ENCODE measurements at regions not wholly inside any gene's neighbourhood (a gene's known extent, or its start where the extent isn't known, plus 50 kb on each side); places are given as distances from the start of the nearest gene placed in this dataset.
"Not testable (repeated sequence)": the region's sequence is repeated elsewhere in the genome, so short reads cannot be mapped to it uniquely, and the experiment has no call there.

DNA sequence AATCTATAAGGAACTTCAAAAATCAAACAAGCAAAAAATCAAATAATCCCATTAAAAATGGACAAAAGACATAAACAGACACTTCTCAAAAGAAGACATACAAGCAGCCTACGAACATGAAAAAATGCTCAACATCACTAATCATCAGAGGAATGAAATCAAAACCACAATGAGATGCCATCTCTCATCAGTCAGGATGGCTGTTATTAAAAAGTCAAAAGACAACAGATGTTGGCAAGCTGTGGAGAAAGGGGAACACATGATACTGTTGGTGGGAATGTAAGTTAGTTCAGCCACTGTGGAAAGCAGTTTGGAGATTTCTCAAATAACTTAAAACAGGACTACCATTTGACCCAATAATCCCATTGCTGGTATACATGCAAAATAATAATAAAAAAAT lies 226.4 kb downstream of the S1PR1 start:
- DNase-seq (ENCODE audit: insufficient read length, low spot score) (no peak), FAIRE-seq (no peak)

DNA sequence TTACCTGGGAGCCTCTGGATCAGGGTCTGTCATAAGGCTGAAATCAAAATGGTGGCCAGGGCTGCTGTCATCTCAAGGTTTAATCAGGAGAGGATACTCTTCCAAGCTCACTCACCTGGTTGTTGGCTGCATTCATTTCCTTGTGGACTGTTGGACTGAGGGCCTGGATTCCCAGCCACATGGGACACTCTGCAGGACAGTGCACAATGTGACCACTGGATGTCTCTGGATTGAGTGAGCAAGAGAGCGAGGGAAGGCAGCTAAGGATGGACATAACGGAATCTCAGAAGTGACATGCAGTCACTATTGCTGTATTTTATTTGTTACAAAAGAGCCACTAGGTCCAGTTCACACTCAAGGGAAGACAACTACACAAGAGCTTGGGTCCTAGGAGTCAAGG lies 229.1 kb downstream of the S1PR1 start:
- FAIRE-seq = no peak
- DNase-seq (ENCODE audit: insufficient read length, low spot score) = no peak

DNA sequence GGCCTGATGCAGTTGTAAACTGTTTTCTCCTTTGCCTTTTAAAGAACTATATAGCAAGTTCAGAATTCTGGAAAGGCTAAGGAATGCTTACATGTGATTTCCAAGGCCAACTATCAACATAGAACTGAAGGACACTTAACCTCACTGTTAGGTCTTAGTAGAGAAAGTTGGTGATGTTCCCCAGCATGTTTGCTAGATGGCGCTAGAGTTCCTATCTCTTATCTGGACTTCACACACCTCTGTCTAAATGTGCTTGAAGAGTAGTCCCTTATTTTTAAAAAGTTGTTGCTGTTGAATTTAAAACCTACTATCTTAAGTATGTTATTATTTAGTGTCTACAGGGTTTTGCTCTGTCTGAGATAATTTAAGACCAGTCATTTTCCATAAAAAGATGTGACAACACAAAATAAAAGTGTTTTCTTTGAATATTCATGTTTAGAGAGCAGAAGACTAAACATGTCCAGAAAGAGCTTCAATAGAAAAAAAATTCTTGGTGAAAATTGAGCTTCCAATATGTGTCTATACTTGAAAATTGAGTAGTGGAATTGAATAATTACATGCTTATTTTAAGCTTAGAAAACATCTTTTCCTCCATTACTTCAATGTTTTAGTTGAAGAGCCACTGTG lies 237.3 kb downstream of the S1PR1 start:
- peak; percentile 0 for DNase-seq (ENCODE audit: insufficient read length, low spot score)
- no peak for FAIRE-seq

DNA sequence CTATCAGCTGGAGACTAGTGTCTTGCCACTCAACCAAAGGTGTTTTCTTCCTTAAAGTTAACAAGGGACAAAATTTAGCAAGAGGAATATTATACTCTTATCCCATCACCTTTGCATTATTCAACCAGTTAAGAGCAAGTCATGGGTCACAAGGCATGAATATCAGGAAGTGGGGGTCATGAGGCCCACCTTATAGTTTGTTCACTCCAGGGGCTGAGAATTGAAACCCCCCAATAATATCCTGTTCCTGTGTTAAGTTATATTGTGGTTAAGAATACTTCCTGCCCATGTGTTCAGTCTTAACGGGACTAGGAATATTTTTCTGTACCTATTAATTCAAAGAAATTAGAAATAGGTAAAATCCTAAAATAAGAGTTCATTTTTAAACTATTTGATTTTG lies 239.7 kb downstream of the S1PR1 start:
- FAIRE-seq (no peak), DNase-seq (ENCODE audit: insufficient read length, low spot score) (no peak)

DNA sequence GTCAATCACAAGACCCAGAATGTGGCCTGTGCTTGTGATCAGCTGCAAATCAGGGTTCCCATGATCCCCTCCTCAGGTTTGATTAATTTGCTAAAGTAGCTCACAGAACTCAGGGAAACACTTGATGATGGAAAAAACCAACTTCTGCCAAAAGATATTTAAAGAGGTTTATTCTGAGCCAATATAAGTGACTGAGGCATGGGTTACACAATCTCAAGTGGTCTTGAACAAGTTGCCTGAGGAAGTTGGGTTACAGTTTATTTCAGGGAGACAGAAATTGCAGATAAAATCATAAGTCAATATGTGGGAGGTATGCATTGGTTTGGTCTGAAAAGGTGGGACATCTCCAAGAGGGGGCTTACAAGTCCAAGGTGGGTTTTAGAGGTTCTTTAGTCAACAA lies 243.1 kb downstream of the S1PR1 start:
- DNase-seq (ENCODE audit: insufficient read length, low spot score) (no peak), FAIRE-seq (no peak)

DNA sequence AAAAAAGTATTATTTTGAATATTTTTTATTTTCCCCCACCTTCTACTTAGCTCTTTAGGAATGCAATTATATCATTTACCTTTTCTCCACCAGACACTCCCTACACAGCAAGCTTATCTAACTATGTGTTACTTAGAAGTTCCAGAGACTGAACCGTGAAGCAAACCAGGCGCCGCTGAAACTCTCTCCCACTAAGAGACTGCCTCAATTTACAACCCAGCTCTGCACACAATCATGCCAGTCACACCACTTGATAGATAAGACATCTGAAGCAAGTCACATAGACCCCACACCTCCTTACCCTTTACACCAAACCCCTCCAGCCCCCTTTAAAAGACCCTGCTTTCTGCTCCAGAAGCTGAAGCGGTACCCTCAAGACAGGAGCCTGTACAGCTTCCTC lies 245.5 kb downstream of the S1PR1 start:
- DNase-seq (ENCODE audit: insufficient read length, low spot score) = no peak
- no peak for FAIRE-seq

DNA sequence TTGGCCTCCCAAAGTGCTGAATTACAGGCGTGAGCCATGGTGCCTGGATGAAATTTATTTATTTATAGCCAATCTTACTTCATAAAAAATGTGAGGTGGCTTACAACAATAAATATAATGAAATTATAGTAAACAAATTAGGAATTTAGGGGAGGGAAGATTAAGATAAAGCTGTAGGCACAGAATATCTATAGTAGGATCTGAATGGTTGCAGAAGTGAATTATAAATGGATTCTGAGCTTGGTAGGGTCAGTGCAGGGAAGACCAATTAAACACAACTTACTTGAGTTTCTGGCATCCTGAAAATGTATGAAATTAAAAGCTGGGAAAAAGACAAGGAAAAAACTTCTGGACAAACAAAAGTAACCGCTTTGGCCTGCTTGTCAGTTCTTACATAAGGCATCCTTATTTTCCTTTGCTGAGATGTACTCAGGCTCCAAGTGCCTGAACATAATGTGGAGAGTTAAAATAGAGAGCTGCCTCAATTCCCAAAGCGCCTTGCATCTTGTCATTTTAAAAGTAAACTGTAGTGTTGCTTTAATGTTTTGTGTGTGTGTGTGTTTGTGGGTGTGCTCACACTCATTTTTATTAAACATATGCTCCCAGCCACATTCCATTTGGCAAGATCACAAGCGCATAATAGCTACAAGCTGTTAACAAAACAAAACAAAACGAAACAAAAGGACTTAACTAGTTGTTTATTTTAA lies 247.3 kb downstream of the S1PR1 start:
- FAIRE-seq (no peak), DNase-seq (ENCODE audit: insufficient read length, low spot score) (no peak)

DNA sequence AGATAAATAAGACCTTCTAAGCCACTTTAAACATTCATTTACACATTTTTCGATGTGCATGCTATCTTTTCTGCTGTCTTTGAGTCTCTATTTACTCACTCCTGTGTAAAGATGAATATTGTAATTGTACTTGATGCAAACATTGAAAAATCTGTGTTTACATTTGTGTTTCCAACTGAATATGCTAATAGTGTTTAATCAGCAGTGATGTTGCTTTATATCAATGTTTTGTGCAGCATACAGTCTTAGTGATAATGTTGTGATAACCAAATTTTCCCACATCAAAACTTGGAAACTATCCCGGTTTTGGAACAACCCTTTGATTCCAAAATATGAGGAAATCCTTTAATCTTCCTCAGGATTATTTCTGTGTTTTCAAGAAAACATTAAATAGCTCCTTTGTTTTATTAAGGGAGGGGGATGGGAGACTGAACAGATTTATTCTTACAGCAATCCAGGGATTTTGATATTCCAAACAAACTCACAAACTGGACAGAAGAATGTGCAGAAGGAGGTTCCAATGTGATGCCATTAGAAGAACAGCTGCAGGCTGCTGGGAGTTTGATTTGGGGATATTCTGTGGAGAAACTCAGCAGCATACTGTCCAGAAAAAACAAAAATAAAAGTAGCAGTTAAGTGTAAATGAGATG lies 248.0 kb downstream of the S1PR1 start:
- DNase-seq (ENCODE audit: insufficient read length, low spot score) (no peak), FAIRE-seq (no peak)

DNA sequence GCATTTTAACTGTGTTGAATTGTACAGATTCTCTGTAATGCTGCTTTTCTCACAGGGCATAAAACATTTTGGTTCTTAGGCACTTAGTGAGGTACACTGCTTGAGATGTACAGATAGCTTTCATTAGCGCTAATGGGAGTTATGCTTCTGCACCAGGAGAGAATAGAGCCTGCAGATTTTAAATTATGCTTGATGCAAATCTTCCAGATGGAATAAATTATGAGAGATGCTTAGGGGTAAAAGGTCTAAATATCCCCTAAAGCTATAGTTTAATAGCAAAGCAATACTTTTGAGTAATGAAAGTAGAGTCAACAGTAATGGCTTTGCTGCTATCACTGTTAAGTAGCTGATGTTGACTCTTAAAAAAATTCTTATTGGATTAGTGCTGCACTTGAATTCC lies 248.9 kb downstream of the S1PR1 start:
- FAIRE-seq (no peak), DNase-seq (ENCODE audit: insufficient read length, low spot score) (no peak)

DNA sequence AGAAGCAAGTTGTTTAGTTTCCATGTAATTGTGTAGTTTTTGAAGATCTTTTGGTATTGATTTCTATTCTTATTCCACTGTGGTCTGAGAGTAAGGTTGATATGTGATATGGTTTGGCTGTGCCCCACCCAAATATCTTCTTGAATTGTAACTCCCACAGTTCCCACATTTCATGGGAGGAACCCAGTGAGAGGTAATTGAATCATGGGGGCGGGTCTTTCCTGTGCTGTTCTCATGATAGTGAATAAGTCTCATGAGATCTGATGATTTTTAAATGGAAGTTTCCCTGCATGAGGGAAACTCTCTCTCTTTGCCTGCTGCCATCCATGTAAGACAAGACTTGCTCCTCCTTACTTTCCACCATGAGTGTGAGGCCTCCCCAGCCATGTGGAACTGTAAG lies 255.3 kb downstream of the S1PR1 start:
- not testable (repeated sequence) for DNase-seq (ENCODE audit: insufficient read length, low spot score)

DNA sequence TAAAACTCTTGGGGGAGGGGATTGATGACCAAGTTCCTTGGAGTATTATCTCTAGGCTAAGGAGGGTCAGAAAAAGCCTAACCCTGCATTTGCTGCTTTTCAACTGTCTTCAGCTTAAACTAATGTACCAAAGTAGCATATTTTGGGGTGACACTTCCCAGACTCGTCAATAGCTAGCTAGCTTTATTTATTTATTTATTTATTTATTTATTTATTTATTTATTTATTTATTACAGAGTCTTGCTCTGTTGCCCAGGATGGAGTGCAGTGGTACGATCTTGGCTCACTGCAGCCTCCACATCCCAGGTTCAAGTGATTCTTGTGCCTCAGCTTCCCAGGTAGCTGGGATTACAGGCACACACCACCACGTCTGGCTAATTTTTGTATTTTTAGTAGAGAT lies 257.1 kb downstream of the S1PR1 start:
- not testable (repeated sequence) for FAIRE-seq; DNase-seq (ENCODE audit: insufficient read length, low spot score)

More for the DNA sequence above, 255.3 kb downstream of the S1PR1 start:
- FAIRE-seq = not testable (repeated sequence)

DNA sequence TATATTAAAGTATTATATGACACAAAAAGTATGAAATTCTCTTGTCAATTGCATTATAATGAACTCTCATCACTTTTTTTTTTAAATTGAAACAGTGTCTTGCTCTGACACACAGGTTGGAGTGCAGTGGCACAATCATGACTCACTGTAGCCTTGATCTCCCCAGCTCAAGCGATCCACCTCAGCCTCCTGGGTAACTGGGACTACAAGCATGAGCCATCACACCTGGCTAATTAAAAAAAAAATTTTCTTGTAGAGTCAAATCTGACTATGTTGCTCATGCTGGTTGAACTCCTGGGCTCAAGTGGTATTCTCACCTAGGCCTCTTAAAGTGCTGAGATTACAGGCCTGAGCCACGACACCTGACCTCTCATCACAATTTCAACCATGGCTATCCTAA lies 259.3 kb downstream of the S1PR1 start:
- no peak for FAIRE-seq
- DNase-seq (ENCODE audit: insufficient read length, low spot score) = no peak

DNA sequence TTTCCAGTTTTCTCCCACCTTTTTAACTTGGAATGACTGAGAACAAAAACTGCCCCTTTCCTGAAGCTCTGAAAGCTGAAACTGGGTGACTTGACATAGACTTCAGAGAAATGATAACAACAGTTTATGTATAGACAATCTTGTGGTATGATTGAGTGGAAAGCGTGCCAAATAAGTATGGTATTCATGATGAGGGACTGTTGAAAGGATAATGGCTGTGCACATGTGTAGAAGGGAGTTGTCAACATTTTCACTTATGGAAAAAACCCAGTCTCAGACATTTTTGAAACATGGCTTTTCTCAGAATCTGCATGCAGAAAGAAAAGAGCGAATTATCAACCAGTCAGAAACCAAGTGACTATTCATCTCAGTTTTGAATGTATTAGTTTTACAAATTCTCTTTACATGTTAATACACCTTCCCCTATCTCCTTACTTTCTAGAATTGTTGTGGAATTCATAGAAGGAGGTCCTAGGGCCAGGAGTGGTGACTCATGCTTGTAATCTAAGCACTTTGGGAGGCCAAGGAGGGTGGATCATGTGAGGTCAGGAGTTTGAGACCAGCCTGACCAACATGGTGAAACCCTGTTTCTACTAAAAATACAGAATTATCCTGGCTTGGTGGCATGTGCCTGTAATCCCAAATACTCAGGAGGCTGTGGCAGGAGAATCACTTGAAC lies 261.2 kb downstream of the S1PR1 start:
- FAIRE-seq = no peak
- DNase-seq (ENCODE audit: insufficient read length, low spot score) = no peak

DNA sequence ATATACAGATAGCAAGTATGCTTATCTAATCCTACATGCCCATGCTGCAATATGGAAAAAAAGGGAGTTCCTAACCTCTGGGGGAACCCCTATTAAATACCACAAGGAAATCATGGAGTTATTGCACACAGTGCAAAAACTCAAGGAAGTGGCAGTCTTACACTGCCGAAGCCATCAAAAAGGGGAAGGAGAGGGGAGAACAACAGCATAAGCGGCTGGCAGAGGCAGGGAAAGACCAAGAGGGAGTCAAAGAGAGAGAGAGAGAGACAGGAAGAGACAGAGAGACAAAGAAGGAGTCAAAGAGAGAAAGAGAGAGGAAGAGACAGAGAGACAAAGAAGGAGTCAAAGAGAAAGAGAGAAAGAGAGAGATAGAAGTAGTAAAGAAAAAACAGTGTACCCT lies 267.3 kb downstream of the S1PR1 start:
- FAIRE-seq; DNase-seq (ENCODE audit: insufficient read length, low spot score): not testable (repeated sequence)

DNA sequence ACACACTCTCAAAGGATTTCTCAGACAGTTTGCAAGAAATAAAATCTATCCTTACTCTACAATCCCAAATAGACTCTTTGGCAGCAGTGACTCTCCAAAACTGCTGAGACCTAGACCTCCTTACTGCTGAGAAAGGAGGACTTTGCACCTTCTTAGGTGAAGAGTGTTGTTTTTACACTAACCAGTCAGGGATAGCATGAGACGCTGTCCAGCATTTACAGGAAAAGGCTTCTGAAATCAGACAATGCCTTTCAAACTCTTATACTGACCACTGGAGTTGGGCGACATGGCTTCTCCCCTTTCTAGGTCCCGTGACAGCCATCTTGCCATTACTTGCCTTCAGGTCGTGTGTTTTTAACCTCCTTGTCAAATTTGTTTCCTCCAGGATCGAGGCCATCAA lies 268.4 kb downstream of the S1PR1 start:
- not testable (repeated sequence) for DNase-seq (ENCODE audit: insufficient read length, low spot score); FAIRE-seq

DNA sequence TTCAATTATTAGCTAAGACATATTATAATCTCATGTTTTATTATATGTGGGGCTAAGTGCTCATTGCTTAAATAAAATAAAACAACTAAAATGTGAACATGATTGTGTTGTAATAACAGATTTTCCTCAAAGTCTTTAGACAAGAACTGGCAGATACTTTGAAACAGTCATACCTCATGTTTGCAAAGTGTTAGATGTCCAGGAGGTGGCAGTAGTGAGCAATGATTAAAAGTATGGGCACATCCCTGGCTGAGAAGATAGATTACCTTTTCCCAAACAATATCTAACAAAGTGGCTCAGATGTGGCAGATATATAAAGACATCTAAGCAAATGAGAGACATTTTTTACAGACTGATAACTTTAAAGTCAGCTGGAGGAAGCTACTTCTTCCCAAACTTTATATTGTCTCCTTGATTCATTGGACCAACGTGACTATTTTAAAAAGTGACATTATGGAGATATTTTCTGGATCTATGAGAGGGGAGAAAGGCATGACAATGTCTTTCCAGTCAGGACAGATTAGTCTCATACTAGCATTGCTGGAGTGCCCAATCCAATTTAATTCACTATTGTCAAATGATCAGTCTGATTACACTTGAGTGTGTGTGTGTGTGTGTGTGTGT lies 269.8 kb downstream of the S1PR1 start:
- no peak for FAIRE-seq
- peak; percentile 6 for DNase-seq (ENCODE audit: insufficient read length, low spot score)

DNA sequence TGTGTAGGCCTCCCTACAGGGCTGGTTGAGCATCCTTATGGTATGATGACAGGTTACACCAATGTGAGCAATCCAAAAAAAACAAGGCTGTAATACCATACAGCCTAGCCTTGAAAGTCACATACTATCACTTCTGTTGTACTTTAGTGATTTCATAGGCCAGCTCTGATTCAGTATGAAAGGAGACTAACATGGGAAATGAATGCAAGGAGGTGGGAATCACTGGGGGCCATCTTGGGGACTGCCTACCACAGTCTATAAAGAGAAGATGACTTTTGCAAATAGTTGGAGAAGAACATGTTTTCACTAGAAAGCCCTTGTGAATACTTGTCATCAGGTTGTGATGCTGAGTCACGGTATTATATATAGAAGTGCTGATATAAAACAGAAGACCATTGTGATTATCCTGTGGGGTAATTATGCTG lies 270.7 kb downstream of the S1PR1 start:
- DNase-seq (ENCODE audit: insufficient read length, low spot score) = no peak
- FAIRE-seq = no peak

DNA sequence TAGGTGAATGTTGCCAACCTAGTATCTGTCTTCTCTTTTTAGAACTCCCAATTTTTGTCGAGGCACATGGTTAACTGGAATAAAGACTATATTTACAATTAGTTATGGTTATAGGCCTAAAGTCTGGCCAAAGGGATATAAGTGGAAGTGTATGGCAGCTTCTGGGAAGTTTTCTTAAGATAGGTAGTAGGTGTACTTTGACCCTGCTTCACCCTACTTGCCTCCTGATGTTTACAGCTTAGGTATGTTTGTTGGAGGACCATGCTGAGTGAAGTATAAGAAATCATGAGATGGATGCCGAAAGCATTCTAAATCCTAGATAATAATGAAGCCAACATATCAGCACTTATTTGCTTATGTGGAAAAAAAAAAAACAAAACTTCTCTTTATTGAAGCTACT lies 272.1 kb downstream of the S1PR1 start:
- FAIRE-seq = no peak
- DNase-seq (ENCODE audit: insufficient read length, low spot score) = no peak

DNA sequence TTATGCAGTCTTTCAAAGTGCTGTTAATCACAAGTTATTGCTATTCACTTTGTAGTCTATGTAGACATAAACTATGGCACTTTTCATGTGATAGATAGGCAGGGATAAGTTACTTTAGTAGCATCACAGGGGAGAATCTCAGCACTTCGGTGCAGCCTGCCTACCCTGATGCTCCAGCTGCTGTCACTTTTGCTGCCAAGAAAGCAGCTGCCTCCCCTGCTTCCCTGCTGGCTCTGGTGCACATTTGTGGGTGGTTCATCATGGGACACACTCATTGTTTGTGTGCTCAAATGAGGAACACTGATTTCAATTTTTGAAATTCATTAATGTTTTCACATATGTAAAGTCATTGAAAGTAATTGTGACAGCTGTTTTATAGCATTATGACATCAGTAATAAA lies 272.6 kb downstream of the S1PR1 start:
- FAIRE-seq (no peak), DNase-seq (ENCODE audit: insufficient read length, low spot score) (no peak)

DNA sequence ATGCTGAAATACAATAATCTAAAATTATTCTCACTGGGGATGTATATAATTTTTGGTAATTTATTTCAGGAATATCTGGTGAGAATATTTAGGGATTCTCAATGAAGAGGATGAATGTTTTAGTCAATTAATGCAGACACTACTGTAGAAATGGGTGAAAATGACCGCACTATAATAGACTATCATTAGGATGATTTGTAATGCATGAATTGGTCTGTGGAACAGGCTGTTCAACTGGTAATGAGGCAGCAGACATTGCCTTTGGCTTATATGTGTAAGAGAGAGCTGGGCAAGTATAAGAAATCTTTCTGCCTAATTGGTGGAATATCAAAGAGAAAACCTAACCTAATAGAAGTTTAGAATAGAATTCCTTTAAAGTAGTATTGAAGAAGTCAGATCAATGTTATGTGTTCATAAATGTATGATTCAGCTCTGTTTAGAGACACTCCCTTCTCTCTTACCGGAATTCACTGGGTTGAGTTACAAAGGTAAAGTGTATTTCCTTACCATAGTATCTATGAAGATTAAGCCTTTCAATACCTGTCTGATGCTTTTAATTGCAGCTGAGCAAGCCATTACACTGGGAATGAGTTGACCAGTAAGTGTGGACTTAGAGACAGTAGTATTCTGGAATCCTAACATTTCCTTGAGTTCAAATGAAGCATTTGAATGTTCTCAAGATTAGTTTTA lies 274.5 kb downstream of the S1PR1 start:
- no peak for FAIRE-seq
- no peak for DNase-seq (ENCODE audit: insufficient read length, low spot score)
